Ascending aorta (tissue), 2 donors: ENCODE measurements at regions not wholly inside any gene's neighbourhood (a gene's known extent, or its start where the extent isn't known, plus 50 kb on each side); places are given as distances from the start of the nearest gene placed in this dataset.

ENCODE experiments used
- DNase-seq, 2 donors: peaks; one replicate each; pipeline ENCODE4 v3.0.0-alpha.2; 2019; ENCODE audit warnings: low spot score in 2 of 2
- H3K27ac ChIP-seq, 2 donors: fragments of 200-600 bp; sonication (generic); one replicate each; pipeline ENCODE4 v1.5.1; 2016 to 2017; ENCODE audit warnings: mild to moderate bottlenecking in 1 of 2
- H3K27me3 ChIP-seq: fragments of 200-600 bp; sonication (generic); one replicate; pipeline ENCODE4 v1.5.1; 2017
- H3K36me3 ChIP-seq, 2 donors: fragments of 200-600 bp; sonication (generic); one replicate each; pipeline ENCODE4 v1.5.1; 2016
- H3K4me1 ChIP-seq, 2 donors: fragments of 200-600 bp; sonication (generic); one replicate each; pipeline ENCODE4 v1.5.1; 2016 to 2017; ENCODE audit warnings: mild to moderate bottlenecking in 1 of 2
- H3K4me3 ChIP-seq, 2 donors: fragments of 200-600 bp; sonication (generic); one replicate each; pipeline ENCODE4 v1.5.1; 2016 to 2017; ENCODE audit warnings: mild to moderate bottlenecking in 1 of 2
- H3K9me3 ChIP-seq, 2 donors: fragments of 200-600 bp; sonication (generic); one replicate each; pipeline ENCODE4 v1.5.1; 2016
- intact Hi-C: fragments of 100-400 bp; cut with DNase I; formaldehyde crosslinking; loops from one replicate; pipeline ENCODE4 v1.15.1; 2023
- TF ChIP-seq, protein P1 (sequence below), 3 experiments: fragments of 200-600 bp in 2 of 3; fragments of 450-650 bp in 1 of 3; sonication (generic) in 2 of 3; IDR thresholded peaks; one replicate each; pipeline ENCODE4 v1.5.1; 2016 to 2019; ENCODE audit warnings: antibody characterized with exemption in 3 of 3, mild to moderate bottlenecking in 1 of 3, moderate library complexity in 1 of 3

DNA sequence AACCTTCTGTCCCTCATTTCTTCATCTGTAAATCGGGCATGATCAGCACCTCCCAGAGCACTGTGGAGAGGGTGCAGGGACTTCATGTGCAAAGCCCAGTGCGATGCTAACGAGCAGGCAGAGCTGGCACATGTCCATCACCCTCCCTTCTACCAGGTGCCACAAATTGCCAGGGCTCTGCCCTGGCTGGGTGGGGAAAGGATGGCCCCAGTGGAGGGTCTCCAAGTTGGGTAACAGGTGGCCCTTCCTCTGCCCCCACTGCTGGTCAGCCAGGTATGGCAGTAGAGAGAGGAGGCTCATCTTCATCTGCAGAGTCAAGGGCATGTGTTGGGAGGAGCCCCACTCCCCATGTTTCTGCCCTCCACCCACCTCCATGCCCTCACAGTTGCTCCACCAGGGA lies 61.5 kb upstream of the CDH5 start:
- Histone ChIP-seq H3K9me3 (no peaks in the 10 kb centered on the region), H3K36me3 (no peaks in the 10 kb centered on the region), H3K27ac (no peak overlapping the region), H3K4me3 (no peak overlapping the region), H3K27me3 (no peaks in the 10 kb centered on the region), H3K4me1 (no peaks in the 10 kb centered on the region)
- peak in 1 of 2 donors; percentile 59 for DNase-seq
- intact Hi-C loops = no loop called here
- TF ChIP-seq, protein P1, sequence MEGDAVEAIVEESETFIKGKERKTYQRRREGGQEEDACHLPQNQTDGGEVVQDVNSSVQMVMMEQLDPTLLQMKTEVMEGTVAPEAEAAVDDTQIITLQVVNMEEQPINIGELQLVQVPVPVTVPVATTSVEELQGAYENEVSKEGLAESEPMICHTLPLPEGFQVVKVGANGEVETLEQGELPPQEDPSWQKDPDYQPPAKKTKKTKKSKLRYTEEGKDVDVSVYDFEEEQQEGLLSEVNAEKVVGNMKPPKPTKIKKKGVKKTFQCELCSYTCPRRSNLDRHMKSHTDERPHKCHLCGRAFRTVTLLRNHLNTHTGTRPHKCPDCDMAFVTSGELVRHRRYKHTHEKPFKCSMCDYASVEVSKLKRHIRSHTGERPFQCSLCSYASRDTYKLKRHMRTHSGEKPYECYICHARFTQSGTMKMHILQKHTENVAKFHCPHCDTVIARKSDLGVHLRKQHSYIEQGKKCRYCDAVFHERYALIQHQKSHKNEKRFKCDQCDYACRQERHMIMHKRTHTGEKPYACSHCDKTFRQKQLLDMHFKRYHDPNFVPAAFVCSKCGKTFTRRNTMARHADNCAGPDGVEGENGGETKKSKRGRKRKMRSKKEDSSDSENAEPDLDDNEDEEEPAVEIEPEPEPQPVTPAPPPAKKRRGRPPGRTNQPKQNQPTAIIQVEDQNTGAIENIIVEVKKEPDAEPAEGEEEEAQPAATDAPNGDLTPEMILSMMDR (IDR thresholded peaks at IDR 0.05) = no peak

- Histone ChIP-seq H3K27me3 (no peaks in the 10 kb centered on the region), H3K9me3 (no peaks in the 10 kb centered on the region), H3K27ac (no peak overlapping the region), H3K36me3 (no peaks in the 10 kb centered on the region), H3K4me3 (no peak overlapping the region), H3K4me1 (no peaks in the 10 kb centered on the region)
- no peak for DNase-seq
- intact Hi-C loops = no loop called here
- TF ChIP-seq, protein P1 (IDR thresholded peaks at IDR 0.05) = no peak
These were observed 62.3 kb upstream of the CDH5 start for GRCh38 chr16:66304151-66304550.

- H3K9me3 ChIP-seq = no peaks in the 10 kb centered on the region
- intact Hi-C loops = no loop called here
- H3K4me1 ChIP-seq = no peaks in the 10 kb centered on the region
- H3K27ac ChIP-seq = no peak overlapping the region
- H3K4me3 ChIP-seq = no peak overlapping the region
- TF ChIP-seq, protein P1 (IDR thresholded peaks at IDR 0.05) = no peak
- DNase-seq = no peak
- H3K36me3 ChIP-seq = no peaks in the 10 kb centered on the region
- no peaks in the 10 kb centered on the region for H3K27me3 ChIP-seq
These were observed 66.0 kb upstream of the CDH5 start for GRCh38 chr16:66300501-66300900.

DNA sequence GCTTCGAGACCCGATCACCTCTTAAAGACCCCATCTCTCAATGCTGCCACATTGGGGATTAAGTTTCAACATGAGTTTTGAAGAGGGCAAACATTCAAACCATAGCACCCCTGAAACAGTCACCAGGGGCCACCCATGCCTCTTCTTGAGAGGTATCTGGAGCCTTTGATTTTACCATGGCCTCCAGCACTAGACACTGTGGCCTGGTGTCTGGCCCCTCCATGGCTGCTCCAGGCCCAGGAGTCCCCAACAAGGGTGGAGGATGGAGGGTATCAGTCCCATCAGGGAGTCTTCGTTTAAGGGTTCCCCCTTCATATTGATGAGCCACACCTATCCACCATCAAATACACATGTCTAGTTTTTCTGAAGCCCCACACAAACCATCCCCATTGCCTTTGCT lies 66.5 kb upstream of the CDH5 start:
- no peaks in the 10 kb centered on the region for H3K27me3 ChIP-seq
- no peak overlapping the region for H3K4me3 ChIP-seq
- no peak for DNase-seq
- TF ChIP-seq, protein P1 (IDR thresholded peaks at IDR 0.05) = no peak
- no peak overlapping the region for H3K27ac ChIP-seq
- no peaks in the 10 kb centered on the region for H3K36me3 ChIP-seq
- intact Hi-C loops = no loop called here
- no peaks in the 10 kb centered on the region for H3K9me3 ChIP-seq
- no peaks in the 10 kb centered on the region for H3K4me1 ChIP-seq

GRCh38 chr16:66299349-66299748 lies 67.1 kb upstream of the CDH5 start:
- Histone ChIP-seq H3K27ac (no peak overlapping the region), H3K27me3 (no peaks in the 10 kb centered on the region), H3K9me3 (no peaks in the 10 kb centered on the region), H3K4me1 (no peaks in the 10 kb centered on the region), H3K4me3 (no peak overlapping the region), H3K36me3 (no peaks in the 10 kb centered on the region)
- DNase-seq = no peak
- TF ChIP-seq, protein P1 (IDR thresholded peaks at IDR 0.05) = no peak
- intact Hi-C loops = no loop called here

DNA sequence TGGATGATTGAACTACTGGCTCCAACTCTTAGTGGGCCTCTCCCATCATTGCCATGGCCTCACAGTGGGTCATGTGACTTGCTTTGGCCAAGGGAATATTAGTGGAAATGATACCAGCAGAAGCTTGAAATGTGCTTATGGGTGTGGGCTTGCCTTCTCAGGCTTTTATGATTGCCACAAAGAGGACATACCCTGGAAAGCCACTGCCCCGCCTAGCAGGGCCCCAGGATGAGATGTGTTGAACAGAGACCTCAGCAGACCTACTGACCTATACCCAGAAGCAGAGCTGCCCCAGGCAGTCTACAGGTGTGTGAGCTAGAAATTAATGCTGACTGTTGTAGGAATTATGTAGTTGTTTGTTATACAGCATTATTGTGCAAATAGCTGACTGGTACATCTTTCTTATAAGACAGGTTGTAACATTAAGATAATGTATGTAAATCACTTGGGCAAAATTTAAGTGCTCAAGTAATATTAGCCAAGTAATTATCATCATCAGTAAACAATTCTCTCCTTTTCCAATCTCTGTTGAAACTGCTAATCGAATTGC lies 67.8 kb upstream of the CDH5 start:
- TF ChIP-seq, protein P1 (IDR thresholded peaks at IDR 0.05) = no peak
- no peak overlapping the region for H3K27ac ChIP-seq
- intact Hi-C loops = no loop called here

More for the DNA sequence above, 67.8 kb upstream of the CDH5 start:
- Histone ChIP-seq H3K27me3 (no peaks in the 10 kb centered on the region), H3K36me3 (no peaks in the 10 kb centered on the region), H3K9me3 (no peaks in the 10 kb centered on the region), H3K4me3 (no peak overlapping the region), H3K4me1 (no peaks in the 10 kb centered on the region)
- no peak for DNase-seq
